ENCODE measurements at regions not wholly inside any gene's neighbourhood (a gene's known extent, or its start where the extent isn't known, plus 50 kb on each side); places are given as distances from the start of the nearest gene placed in this dataset.

GRCh38 chr12:131260251-131260905 lies 306.7 kb downstream of the ADGRD1 start:
- 66 to 88% methylated on average over 7 to 13 of the region's 16 CpGs for WGBS, 2 donors
- no peak for TF ChIP-seq CTCF (IDR thresholded peaks at IDR 0.05)
- TF ChIP-seq POLR2A (IDR thresholded peaks at IDR 0.05): no peak

GRCh38 chr12:131260954-131261353 lies 307.2 kb downstream of the ADGRD1 start:
- no peak for TF ChIP-seq CTCF (IDR thresholded peaks at IDR 0.05)
- no peak for TF ChIP-seq POLR2A (IDR thresholded peaks at IDR 0.05)
- peaks cover 0 to 28% (median 0%) of the 10 kb centered on the region in 4 donors for H3K27me3 ChIP-seq
- no peaks in the 10 kb centered on the region for H3K9me3 ChIP-seq
- H3K36me3 ChIP-seq: no peaks in the 10 kb centered on the region
- intact Hi-C loops (cut with DNase I): no loop called here
- H3K4me1 ChIP-seq: no peaks in the 10 kb centered on the region
- H3K27ac ChIP-seq: no peak overlapping the region
- no peak overlapping the region for H3K4me3 ChIP-seq
- WGBS, 2 donors: 50 to 69% methylated on average over 3 to 4 of the region's 6 CpGs
- DNase-seq: no peak

More at GRCh38 chr12:131260251-131260905, 306.7 kb downstream of the ADGRD1 start:
- no peak overlapping the region for H3K4me3 ChIP-seq
- H3K27me3 ChIP-seq: peaks cover 0 to 28% (median 0%) of the 10 kb centered on the region in 4 donors
- DNase-seq: no peak
- no peaks in the 10 kb centered on the region for H3K4me1 ChIP-seq
- intact Hi-C loops (cut with DNase I): no loop called here
- no peaks in the 10 kb centered on the region for H3K36me3 ChIP-seq
- no peaks in the 10 kb centered on the region for H3K9me3 ChIP-seq
- H3K27ac ChIP-seq: no peak overlapping the region

GRCh38 chr12:131261906-131262305 lies 308.2 kb downstream of the ADGRD1 start:
- WGBS, 2 donors: 89 to 92% methylated on average over 11 to 12 of the region's 17 CpGs
- Histone ChIP-seq H3K4me1 (peaks cover 0 to 5% (median 0%) of the 10 kb centered on the region in 3 donors), H3K4me3 (no peak overlapping the region), H3K27me3 (peaks cover 0 to 19% (median 0%) of the 10 kb centered on the region in 4 donors), H3K27ac (no peak overlapping the region), H3K9me3 (no peaks in the 10 kb centered on the region), H3K36me3 (no peaks in the 10 kb centered on the region)
- no peak for TF ChIP-seq POLR2A (IDR thresholded peaks at IDR 0.05)
- no peak for TF ChIP-seq CTCF (IDR thresholded peaks at IDR 0.05)
- intact Hi-C loops (cut with DNase I): no loop called here
- DNase-seq: no peak

DNA sequence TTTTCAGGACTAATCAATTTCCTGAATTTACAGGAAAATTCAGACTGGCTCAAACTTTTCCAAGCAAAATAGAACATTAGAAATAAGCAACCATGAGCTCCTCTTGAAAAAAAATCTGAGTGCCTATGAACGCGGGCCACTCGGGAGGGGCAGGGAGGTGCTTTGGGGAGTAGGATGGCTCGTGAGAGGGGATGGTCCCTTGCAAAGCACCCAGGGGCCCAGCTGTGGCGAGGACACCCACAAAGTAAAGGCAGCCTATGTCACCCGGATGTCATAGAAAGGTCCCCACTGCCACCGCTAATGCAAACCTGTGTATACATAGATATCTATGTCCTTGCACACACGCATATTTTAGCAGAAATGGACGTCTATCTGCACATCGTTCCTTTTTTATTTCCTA lies 309.9 kb downstream of the ADGRD1 start:
- no peak for DNase-seq
- peaks cover 0 to 10% (median 0%) of the 10 kb centered on the region in 4 donors for H3K27me3 ChIP-seq
- H3K4me3 ChIP-seq: no peak overlapping the region
- TF ChIP-seq POLR2A (IDR thresholded peaks at IDR 0.05): no peak
- no peak for TF ChIP-seq CTCF (IDR thresholded peaks at IDR 0.05)
- WGBS, 2 donors: 74 to 84% methylated on average over 10 of the region's 10 CpGs
- H3K4me1 ChIP-seq: peaks cover 5 to 18% (median 6%) of the 10 kb centered on the region in 3 donors
- H3K36me3 ChIP-seq: no peaks in the 10 kb centered on the region
- no peaks in the 10 kb centered on the region for H3K9me3 ChIP-seq
- H3K27ac ChIP-seq: no peak overlapping the region
- intact Hi-C loops (cut with DNase I): no loop called here

DNA sequence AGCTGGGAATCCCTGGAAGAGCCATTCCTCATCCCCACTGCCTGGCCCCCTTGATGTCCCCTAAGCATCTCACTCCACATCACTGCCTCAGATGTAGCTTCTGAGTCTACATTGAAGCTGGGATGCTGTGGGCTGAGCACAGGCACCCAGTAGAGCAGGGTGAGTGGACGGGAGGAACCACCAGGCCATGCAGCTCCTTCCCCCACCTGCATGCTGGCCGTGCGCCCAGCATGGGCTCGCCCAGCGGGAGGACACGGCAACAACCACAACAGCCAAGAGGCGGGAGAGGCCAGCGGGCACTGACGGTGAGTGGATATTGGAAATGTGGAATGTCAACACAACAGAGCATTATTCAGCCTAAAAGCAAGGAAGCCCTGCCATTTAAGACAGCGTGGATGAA lies 310.9 kb downstream of the ADGRD1 start:
- H3K9me3 ChIP-seq: no peaks in the 10 kb centered on the region
- no peak for TF ChIP-seq POLR2A (IDR thresholded peaks at IDR 0.05)
- TF ChIP-seq CTCF (IDR thresholded peaks at IDR 0.05): no peak
- H3K4me1 ChIP-seq: peaks cover 5 to 18% (median 6%) of the 10 kb centered on the region in 3 donors
- DNase-seq: no peak
- no peak overlapping the region for H3K4me3 ChIP-seq
- peaks cover 0 to 10% (median 0%) of the 10 kb centered on the region in 4 donors for H3K27me3 ChIP-seq
- H3K27ac ChIP-seq: no peak overlapping the region
- no peaks in the 10 kb centered on the region for H3K36me3 ChIP-seq
- 67 to 78% methylated on average over 1 to 2 of the region's 10 CpGs for WGBS, 2 donors
- intact Hi-C loops (cut with DNase I): no loop called here

Data from esophagus squamous epithelium (tissue), 5 donors.